C4-2B (cell line): ENCODE measurements at regions not wholly inside any gene's neighbourhood (a gene's known extent, or its start where the extent isn't known, plus 50 kb on each side); places are given as distances from the start of the nearest gene placed in this dataset.

ENCODE experiments used
- ZFX ChIP-seq: fragments of 450-650 bp; IDR thresholded peaks from 2 replicates; pipeline ENCODE4 v1.6.1; 2017
- TF ChIP-seq, protein P1 (sequence below): fragments of 450-650 bp; conservative IDR thresholded peaks from 2 replicates; pipeline ENCODE4 v1.5.1; 2017; ENCODE audit warnings: mild to moderate bottlenecking

DNA sequence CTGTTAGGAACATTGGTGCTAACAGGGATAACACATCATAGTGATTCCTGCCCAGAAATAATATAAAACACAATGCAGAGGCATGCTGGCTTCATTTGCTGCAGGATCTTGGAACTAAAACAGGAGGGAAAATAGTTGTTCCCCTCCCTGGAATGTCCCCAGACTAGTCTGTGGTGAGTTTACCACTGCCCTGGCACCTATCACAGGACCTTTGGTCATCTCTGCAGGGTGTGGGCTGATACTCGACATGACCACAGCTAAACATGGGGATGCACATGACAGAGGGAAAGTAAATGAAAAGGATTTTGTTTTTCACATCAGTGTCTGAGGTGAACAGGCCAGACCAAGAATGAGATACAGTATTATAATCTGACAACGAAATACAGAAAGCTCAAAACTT lies 160.2 kb upstream of the DKK2 start:
- TF ChIP-seq, protein P1, sequence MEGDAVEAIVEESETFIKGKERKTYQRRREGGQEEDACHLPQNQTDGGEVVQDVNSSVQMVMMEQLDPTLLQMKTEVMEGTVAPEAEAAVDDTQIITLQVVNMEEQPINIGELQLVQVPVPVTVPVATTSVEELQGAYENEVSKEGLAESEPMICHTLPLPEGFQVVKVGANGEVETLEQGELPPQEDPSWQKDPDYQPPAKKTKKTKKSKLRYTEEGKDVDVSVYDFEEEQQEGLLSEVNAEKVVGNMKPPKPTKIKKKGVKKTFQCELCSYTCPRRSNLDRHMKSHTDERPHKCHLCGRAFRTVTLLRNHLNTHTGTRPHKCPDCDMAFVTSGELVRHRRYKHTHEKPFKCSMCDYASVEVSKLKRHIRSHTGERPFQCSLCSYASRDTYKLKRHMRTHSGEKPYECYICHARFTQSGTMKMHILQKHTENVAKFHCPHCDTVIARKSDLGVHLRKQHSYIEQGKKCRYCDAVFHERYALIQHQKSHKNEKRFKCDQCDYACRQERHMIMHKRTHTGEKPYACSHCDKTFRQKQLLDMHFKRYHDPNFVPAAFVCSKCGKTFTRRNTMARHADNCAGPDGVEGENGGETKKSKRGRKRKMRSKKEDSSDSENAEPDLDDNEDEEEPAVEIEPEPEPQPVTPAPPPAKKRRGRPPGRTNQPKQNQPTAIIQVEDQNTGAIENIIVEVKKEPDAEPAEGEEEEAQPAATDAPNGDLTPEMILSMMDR: no peak
- TF ChIP-seq ZFX: no peak
